ENCODE measurements at regions not wholly inside any gene's neighbourhood (a gene's known extent, or its start where the extent isn't known, plus 50 kb on each side); places are given as distances from the start of the nearest gene placed in this dataset.

- no peaks in the 10 kb centered on the region for H3K27me3 ChIP-seq (ENCODE audit: insufficient read depth, low read length)
- no peak overlapping the region for H3K4me2 ChIP-seq (ENCODE audit: low read length)
- no peak overlapping the region for H3K4me3 ChIP-seq (replicated peaks in 1 of 2; ENCODE audit: low read depth in 1 of 2, low read length in 2 of 2)
- no peaks in the 10 kb centered on the region for H4K20me1 ChIP-seq (ENCODE audit: insufficient read depth)
- H3K9ac ChIP-seq (ENCODE audit: low read length) = no peak overlapping the region
- H3K4me1 ChIP-seq (ENCODE audit: control insufficient read depth in 1 of 2, insufficient read depth in 2 of 2, low read length in 2 of 2) = no peaks in the 10 kb centered on the region
- no peaks in the 10 kb centered on the region for H3K79me2 ChIP-seq (ENCODE audit: insufficient read depth, low read length)
- ATAC-seq = no peak
- no peak for TF ChIP-seq FOSL1 (IDR thresholded peaks at IDR 0.05; ENCODE audit: low read depth)
- TF ChIP-seq SIN3A (IDR thresholded peaks at IDR 0.05; ENCODE audit: low read depth) = no peak
- TF ChIP-seq CBX3 (IDR thresholded peaks at IDR 0.05; ENCODE audit: low read depth) = no peak
- no peak for TF ChIP-seq ELF1 (IDR thresholded peaks at IDR 0.05; ENCODE audit: borderline replicate concordance, low read depth)
- no peak for TF ChIP-seq POLR2AphosphoS5 (IDR thresholded peaks at IDR 0.05; ENCODE audit: low read depth, low read length)
- no peak for TF ChIP-seq REST (IDR thresholded peaks at IDR 0.05; ENCODE audit: low read depth)
- no peak for TF ChIP-seq MAX (IDR thresholded peaks at IDR 0.05)
- TF ChIP-seq CEBPB (IDR thresholded peaks at IDR 0.05; ENCODE audit: low read depth) = no peak
- no peak for TF ChIP-seq ZFX (IDR thresholded peaks at IDR 0.05)
- TF ChIP-seq CTCF (IDR thresholded peaks at IDR 0.05 in 2 of 3, conservative IDR thresholded peaks at IDR 0.05 in 1 of 3; ENCODE audit: borderline replicate concordance in 1 of 3, insufficient read depth in 1 of 3, low read depth in 2 of 3, low read length in 2 of 3) = no peak
- no peak for DNase-seq (ENCODE audit: low read depth, low spot score)
- intact Hi-C loops (cut with micrococcal nuclease) = no loop called here
- H3K27ac ChIP-seq (ENCODE audit: low read depth, low read length) = no peak overlapping the region
- POLR2A ChIA-PET = no interaction called here
- RAD21 ChIA-PET (ENCODE audit: low non-redundant PET in 1 of 2, low total read pairs in 2 of 2, uncharacterized antibody in 2 of 2, unreplicated experiment in 2 of 2) = no interaction called here
- CTCF ChIA-PET = no interaction called here
- no peak overlapping the region for H2AFZ ChIP-seq (ENCODE audit: low read depth, low read length, poor library complexity, severe bottlenecking)
- no peaks in the 10 kb centered on the region for H3K9me3 ChIP-seq (ENCODE audit: control insufficient read depth in 1 of 2, insufficient read depth in 1 of 2, low read depth in 1 of 2, low read length in 2 of 2)
- no TSS peak for BruUV-seq (replicated peaks)
- no peaks in the 10 kb centered on the region for H3K9me2 ChIP-seq (ENCODE audit: insufficient read depth)
- no peaks in the 10 kb centered on the region for H3K36me3 ChIP-seq (ENCODE audit: control insufficient read depth in 1 of 2, insufficient read depth in 2 of 2, low read length in 2 of 2)
Observed at GRCh38 chr2:12305931-12306330, 410.8 kb upstream of the TRIB2 start.
